DND-41 (cell line): ENCODE measurements at regions not wholly inside any gene's neighbourhood (a gene's known extent, or its start where the extent isn't known, plus 50 kb on each side); places are given as distances from the start of the nearest gene placed in this dataset.

ENCODE experiments used
- ATAC-seq: fragments of 200-7000 bp; cut with Tn5 transposase; 3 replicates; pipeline ENCODE4 v1.9.1; 2021; ENCODE audit warnings: low read depth; ENCODE audit not compliant: insufficient read depth
- DNase-seq: peaks from one replicate; pipeline ENCODE4 v3.0.0-alpha.2; 2020
- H2AFZ ChIP-seq: 2 replicates; pipeline ENCODE4 v1.6.0; 2012; ENCODE audit warnings: low read depth, low read length
- H3K27ac ChIP-seq: 2 replicates; pipeline ENCODE4 v1.5.1; 2012; ENCODE audit warnings: low read length, inconsistent platforms
- H3K27me3 ChIP-seq: fragments of 200-600 bp; sonication (generic); 2 replicates; pipeline ENCODE4 v1.6.0; 2012; ENCODE audit warnings: low read length, mild to moderate bottlenecking, inconsistent platforms; ENCODE audit not compliant: insufficient read depth, poor library complexity
- H3K36me3 ChIP-seq: 2 replicates; pipeline ENCODE4 v1.5.1; 2012; ENCODE audit warnings: low read length, inconsistent platforms; ENCODE audit not compliant: insufficient read depth
- H3K4me1 ChIP-seq: 2 replicates; pipeline ENCODE4 v1.5.1; 2012; ENCODE audit warnings: mild to moderate bottlenecking, low read length; ENCODE audit not compliant: insufficient read depth
- H3K4me2 ChIP-seq: 2 replicates; pipeline ENCODE4 v1.6.0; 2012; ENCODE audit warnings: mild to moderate bottlenecking, moderate library complexity, low read length, inconsistent platforms; ENCODE audit not compliant: insufficient read depth
- H3K4me3 ChIP-seq, 2 experiments: fragments of 200-600 bp in 1 of 2; shearing (Covaris generic) in 1 of 2; 2 replicates each; pipeline ENCODE4 v1.5.1; 2012 to 2016; ENCODE audit warnings: inconsistent platforms in 2 of 2, low read length in 2 of 2, mild to moderate bottlenecking in 2 of 2, low read depth in 1 of 2, moderate library complexity in 1 of 2
- H3K79me2 ChIP-seq: 2 replicates; pipeline ENCODE4 v1.6.0; 2012; ENCODE audit warnings: low read length, inconsistent platforms; ENCODE audit not compliant: insufficient read depth
- H3K9ac ChIP-seq: 2 replicates; pipeline ENCODE4 v1.6.0; 2012; ENCODE audit warnings: low read depth, mild to moderate bottlenecking, inconsistent platforms, low read length, moderate library complexity
- H3K9me3 ChIP-seq: 2 replicates; pipeline ENCODE4 v1.5.1; 2012; ENCODE audit warnings: low read length, moderate library complexity, mild to moderate bottlenecking, inconsistent platforms; ENCODE audit not compliant: insufficient read depth, severe bottlenecking
- H4K20me1 ChIP-seq: 2 replicates; pipeline ENCODE4 v1.6.0; 2012; ENCODE audit warnings: low read length; ENCODE audit not compliant: insufficient read depth
- EZH2 ChIP-seq: IDR thresholded peaks from 3 replicates; pipeline ENCODE4 v1.6.1; 2012; ENCODE audit warnings: borderline replicate concordance, low read depth, mild to moderate bottlenecking, moderate library complexity, low read length, inconsistent platforms; ENCODE audit not compliant: severe bottlenecking
- TF ChIP-seq, protein P1 (sequence below): IDR thresholded peaks from 2 replicates; pipeline ENCODE4 v1.5.1; 2012; ENCODE audit warnings: borderline replicate concordance, low read length, moderate library complexity, mild to moderate bottlenecking; ENCODE audit not compliant: poor library complexity, severe bottlenecking; ENCODE audit errors: extremely low read depth

DNA sequence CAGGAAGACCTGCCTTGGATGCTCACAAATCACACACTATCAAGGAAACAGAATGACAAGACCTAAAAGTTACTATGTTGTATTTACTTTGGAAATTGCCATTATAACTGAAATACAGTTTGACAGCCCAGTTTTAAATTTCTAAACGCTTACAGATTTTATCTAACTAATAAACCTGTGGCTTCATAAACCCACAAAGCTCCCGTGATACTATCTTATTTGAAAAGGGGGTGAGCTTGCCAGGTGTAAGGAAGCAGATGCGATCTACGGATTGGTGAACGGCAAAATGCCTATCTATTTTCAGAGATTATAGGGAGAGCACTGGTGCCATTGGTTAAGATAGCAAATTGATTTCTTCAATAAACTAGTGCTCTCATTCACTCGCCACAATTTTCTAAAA lies 485.5 kb downstream of the BCAT1 start:
- Histone ChIP-seq H3K9ac (peak overlapping the region; percentile 57), H3K4me1 (peaks cover 83% of the 10 kb centered on the region)
- peak; percentile 86 for ATAC-seq

DNA sequence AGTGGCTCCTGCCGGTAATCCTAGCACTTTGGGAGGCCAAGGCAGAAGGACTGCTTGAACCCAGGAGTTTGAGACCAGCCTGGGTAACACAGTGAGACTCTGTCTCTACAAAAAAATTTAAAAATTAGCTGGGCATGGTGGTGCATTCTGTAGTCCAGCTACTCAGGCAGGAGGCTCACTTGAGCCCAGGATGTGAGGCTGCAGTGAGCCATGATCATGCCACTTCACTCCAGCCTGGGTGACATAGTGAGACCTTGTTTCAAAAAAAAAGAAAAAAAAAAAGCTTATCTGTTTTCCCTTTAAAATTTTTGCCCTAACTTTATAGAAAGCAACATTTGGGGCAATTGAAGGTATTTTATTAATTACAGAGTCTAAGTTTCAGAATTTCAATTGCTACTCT lies 486.0 kb downstream of the BCAT1 start:
- Histone ChIP-seq H3K27ac (peak overlapping the region; percentile 92), H3K9me3 (no peaks in the 10 kb centered on the region), H3K4me3 (peak overlapping the region in 1 of 2 experiments; percentile 45; a peak in 2 of 4 replicates), H3K4me1 (peaks cover 82% of the 10 kb centered on the region), H3K27me3 (no peaks in the 10 kb centered on the region), H3K79me2 (no peaks in the 10 kb centered on the region), H4K20me1 (no peaks in the 10 kb centered on the region), H3K36me3 (no peaks in the 10 kb centered on the region), H3K4me2 (peak overlapping the region; percentile 62), H2AFZ (peak overlapping the region; percentile 50), H3K9ac (peak overlapping the region; percentile 57)
- TF ChIP-seq, protein P1, sequence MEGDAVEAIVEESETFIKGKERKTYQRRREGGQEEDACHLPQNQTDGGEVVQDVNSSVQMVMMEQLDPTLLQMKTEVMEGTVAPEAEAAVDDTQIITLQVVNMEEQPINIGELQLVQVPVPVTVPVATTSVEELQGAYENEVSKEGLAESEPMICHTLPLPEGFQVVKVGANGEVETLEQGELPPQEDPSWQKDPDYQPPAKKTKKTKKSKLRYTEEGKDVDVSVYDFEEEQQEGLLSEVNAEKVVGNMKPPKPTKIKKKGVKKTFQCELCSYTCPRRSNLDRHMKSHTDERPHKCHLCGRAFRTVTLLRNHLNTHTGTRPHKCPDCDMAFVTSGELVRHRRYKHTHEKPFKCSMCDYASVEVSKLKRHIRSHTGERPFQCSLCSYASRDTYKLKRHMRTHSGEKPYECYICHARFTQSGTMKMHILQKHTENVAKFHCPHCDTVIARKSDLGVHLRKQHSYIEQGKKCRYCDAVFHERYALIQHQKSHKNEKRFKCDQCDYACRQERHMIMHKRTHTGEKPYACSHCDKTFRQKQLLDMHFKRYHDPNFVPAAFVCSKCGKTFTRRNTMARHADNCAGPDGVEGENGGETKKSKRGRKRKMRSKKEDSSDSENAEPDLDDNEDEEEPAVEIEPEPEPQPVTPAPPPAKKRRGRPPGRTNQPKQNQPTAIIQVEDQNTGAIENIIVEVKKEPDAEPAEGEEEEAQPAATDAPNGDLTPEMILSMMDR = peak; percentile 24
- no peak for TF ChIP-seq EZH2
- ATAC-seq (peak; percentile 64), DNase-seq (peak; percentile 41)

More for the DNA sequence above, 485.5 kb downstream of the BCAT1 start:
- Histone ChIP-seq H4K20me1 (no peaks in the 10 kb centered on the region), H2AFZ (peak overlapping the region; percentile 34; the same call in 1 of the 2 replicates), H3K36me3 (no peaks in the 10 kb centered on the region), H3K4me2 (peak overlapping the region; percentile 62), H3K9me3 (no peaks in the 10 kb centered on the region), H3K4me3 (peak overlapping the region in 1 of 2 experiments; percentile 45; a peak in 2 of 4 replicates), H3K79me2 (no peaks in the 10 kb centered on the region), H3K27ac (peak overlapping the region; percentile 92), H3K27me3 (no peaks in the 10 kb centered on the region)
- TF ChIP-seq, protein P1 = no peak
- no peak for TF ChIP-seq EZH2
- peak; percentile 67 for DNase-seq

DNA sequence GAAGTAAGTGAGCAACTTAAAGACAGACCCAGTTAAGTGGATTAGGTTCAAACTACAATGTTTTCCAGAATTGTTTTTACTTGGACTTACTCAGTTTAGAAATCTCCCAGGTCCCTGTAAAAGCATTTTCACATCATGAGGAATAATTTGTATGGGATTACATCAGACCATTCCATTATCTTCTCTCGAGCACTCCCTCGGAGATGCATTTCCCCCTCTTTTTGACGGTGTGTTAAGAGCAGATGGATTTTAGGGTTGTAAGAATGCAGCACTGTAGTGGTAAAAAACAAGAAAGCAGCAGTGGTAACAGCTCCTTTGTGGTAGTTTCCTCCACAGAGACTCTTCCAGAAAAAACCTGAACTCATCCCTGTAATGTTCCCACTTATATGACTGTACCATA lies 488.4 kb downstream of the BCAT1 start:
- Histone ChIP-seq H3K27me3 (no peaks in the 10 kb centered on the region), H3K79me2 (no peaks in the 10 kb centered on the region), H3K36me3 (no peaks in the 10 kb centered on the region), H3K4me1 (peaks cover 67% of the 10 kb centered on the region), H3K4me2 (no peak overlapping the region), H3K27ac (peak overlapping the region; percentile 11; the same call in 1 of the 2 replicates), H3K9ac (no peak overlapping the region), H2AFZ (no peak overlapping the region), H4K20me1 (no peaks in the 10 kb centered on the region), H3K9me3 (no peaks in the 10 kb centered on the region), H3K4me3 (no peak overlapping the region)
- DNase-seq = no peak
- no peak for ATAC-seq
- no peak for TF ChIP-seq EZH2
- TF ChIP-seq, protein P1 = no peak

DNA sequence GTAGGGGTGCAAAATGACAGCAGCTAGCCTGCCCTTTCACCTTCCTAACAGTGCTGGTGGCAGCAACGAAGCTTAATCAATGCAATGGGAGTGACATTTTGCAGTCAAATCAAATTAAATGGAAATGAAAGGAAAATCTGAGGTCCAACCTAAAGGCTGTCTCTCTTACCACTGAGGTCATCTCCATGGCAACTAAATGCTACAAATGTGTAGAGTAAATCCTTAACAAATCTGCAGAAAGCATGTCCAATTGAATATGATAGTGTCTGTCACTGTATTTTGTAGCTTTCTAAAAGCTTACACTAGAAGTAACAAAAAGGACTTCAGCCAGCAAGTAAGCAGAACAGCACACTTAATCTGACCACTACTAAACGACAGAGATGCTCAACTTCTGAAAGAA lies 488.8 kb downstream of the BCAT1 start:
- no peak for DNase-seq
- Histone ChIP-seq H3K79me2 (no peaks in the 10 kb centered on the region), H3K4me3 (no peak overlapping the region), H3K27me3 (no peaks in the 10 kb centered on the region), H2AFZ (no peak overlapping the region), H3K27ac (no peak overlapping the region), H3K4me2 (no peak overlapping the region), H3K4me1 (peaks cover 64% of the 10 kb centered on the region), H4K20me1 (no peaks in the 10 kb centered on the region), H3K36me3 (no peaks in the 10 kb centered on the region), H3K9me3 (no peaks in the 10 kb centered on the region), H3K9ac (no peak overlapping the region)
- no peak for ATAC-seq
- TF ChIP-seq, protein P1 = no peak
- TF ChIP-seq EZH2 = no peak
